Thoracic aorta (tissue), 2 donors: ENCODE measurements at regions not wholly inside any gene's neighbourhood (a gene's known extent, or its start where the extent isn't known, plus 50 kb on each side); places are given as distances from the start of the nearest gene placed in this dataset.

ENCODE experiments used
- ATAC-seq: fragments of 150-250 bp; one replicate; pipeline ENCODE4 v1.8.0; 2017; ENCODE audit warnings: low read depth; ENCODE audit not compliant: insufficient number of reproducible peaks, low FRiP score
- DNase-seq: peaks from one replicate; pipeline ENCODE4 v3.0.0-alpha.2; 2020; ENCODE audit warnings: low spot score
- H3K27ac ChIP-seq, 2 donors: fragments of 200-600 bp; sonication (generic); 1 replicate in 1 of 2; 2 replicates in 1 of 2; pipeline ENCODE4 v1.5.1; 2016; ENCODE audit warnings: mild to moderate bottlenecking in 2 of 2, moderate library complexity in 2 of 2
- H3K27me3 ChIP-seq: fragments of 200-600 bp; sonication (generic); replicated peaks from 2 replicates; pipeline ENCODE4 v1.6.0; 2016; ENCODE audit warnings: mild to moderate bottlenecking; ENCODE audit not compliant: insufficient read depth
- H3K36me3 ChIP-seq: fragments of 200-600 bp; sonication (generic); one replicate; pipeline ENCODE4 v1.5.1; 2016
- H3K4me1 ChIP-seq, 2 donors: fragments of 200-600 bp; sonication (generic); 1 replicate in 1 of 2; 2 replicates in 1 of 2; pipeline versions ENCODE4 v1.5.1 to v1.6.0; 2016; ENCODE audit warnings: low read depth in 2 of 2, mild to moderate bottlenecking in 1 of 2; ENCODE audit not compliant: control insufficient read depth in 1 of 2
- H3K4me3 ChIP-seq: fragments of 200-600 bp; sonication (generic); 2 replicates; pipeline ENCODE4 v1.5.1; 2016; ENCODE audit warnings: mild to moderate bottlenecking
- H3K9me3 ChIP-seq: fragments of 200-600 bp; sonication (generic); 2 replicates; pipeline ENCODE4 v1.5.1; 2016
- TF ChIP-seq, protein P1 (sequence below): fragments of 200-600 bp; sonication (generic); IDR thresholded peaks from one replicate; pipeline ENCODE4 v1.5.1; 2019; ENCODE audit warnings: antibody characterized with exemption

GRCh38 chr1:94642617-94643321, 101.2 kb upstream of the F3 start:
- no peak for ATAC-seq

DNA sequence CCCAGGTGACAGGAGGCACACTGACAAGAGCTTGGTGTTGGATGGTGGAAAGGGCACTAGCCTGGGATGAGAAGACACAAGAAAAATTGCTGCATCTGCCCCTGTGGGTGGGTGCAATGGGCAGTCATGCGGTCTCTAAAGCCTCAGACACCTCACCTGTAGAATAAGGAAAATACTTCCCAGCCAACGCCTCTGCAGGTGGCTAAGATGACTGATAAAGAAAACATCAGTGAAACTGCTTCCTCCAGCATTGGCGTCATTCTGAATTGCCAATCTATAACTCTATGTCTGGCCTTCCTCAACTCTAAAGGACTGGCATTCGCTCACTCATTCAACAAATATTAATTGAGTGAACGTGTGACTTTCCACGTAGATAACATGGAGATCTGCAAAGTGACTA, 100.4 kb upstream of the F3 start:
- no peak for ATAC-seq
- H3K4me1 ChIP-seq: peaks cover 0 to 7% of the 10 kb centered on the region in 2 donors
- H3K27me3 ChIP-seq: no peaks in the 10 kb centered on the region
- H3K36me3 ChIP-seq: no peaks in the 10 kb centered on the region
- TF ChIP-seq, protein P1, sequence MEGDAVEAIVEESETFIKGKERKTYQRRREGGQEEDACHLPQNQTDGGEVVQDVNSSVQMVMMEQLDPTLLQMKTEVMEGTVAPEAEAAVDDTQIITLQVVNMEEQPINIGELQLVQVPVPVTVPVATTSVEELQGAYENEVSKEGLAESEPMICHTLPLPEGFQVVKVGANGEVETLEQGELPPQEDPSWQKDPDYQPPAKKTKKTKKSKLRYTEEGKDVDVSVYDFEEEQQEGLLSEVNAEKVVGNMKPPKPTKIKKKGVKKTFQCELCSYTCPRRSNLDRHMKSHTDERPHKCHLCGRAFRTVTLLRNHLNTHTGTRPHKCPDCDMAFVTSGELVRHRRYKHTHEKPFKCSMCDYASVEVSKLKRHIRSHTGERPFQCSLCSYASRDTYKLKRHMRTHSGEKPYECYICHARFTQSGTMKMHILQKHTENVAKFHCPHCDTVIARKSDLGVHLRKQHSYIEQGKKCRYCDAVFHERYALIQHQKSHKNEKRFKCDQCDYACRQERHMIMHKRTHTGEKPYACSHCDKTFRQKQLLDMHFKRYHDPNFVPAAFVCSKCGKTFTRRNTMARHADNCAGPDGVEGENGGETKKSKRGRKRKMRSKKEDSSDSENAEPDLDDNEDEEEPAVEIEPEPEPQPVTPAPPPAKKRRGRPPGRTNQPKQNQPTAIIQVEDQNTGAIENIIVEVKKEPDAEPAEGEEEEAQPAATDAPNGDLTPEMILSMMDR: no peak
- H3K4me3 ChIP-seq: no peak overlapping the region
- no peak overlapping the region for H3K27ac ChIP-seq
- DNase-seq: no peak
- no peaks in the 10 kb centered on the region for H3K9me3 ChIP-seq

More at GRCh38 chr1:94642617-94643321, 101.2 kb upstream of the F3 start:
- Histone ChIP-seq H3K36me3 (no peaks in the 10 kb centered on the region), H3K27me3 (no peaks in the 10 kb centered on the region), H3K4me3 (no peak overlapping the region), H3K9me3 (no peaks in the 10 kb centered on the region), H3K4me1 (peaks cover 0 to 13% of the 10 kb centered on the region in 2 donors), H3K27ac (no peak overlapping the region)
- DNase-seq: no peak
- TF ChIP-seq, protein P1: no peak

DNA sequence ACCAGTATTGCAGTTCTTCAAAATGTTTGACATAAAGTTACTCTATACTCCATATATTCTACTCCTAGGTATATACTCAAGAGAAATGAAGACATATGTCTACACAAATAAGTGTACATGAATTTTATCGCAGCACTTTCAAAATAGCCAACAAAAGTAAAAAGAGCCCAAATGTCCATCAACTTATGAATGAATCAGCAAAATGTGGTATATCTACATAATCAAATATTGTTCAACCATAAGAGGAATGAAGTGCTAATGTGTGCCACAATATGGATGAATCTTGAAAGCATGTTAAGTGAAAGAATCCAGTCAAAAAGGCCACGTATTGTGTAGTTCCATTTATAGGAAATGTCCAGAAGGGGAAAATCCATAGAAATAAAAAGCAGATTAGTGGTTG, 98.6 kb upstream of the F3 start:
- Histone ChIP-seq H3K27ac (no peak overlapping the region), H3K4me3 (no peak overlapping the region), H3K36me3 (no peaks in the 10 kb centered on the region), H3K27me3 (no peaks in the 10 kb centered on the region), H3K9me3 (no peaks in the 10 kb centered on the region), H3K4me1 (peaks cover 0 to 7% of the 10 kb centered on the region in 2 donors)
- TF ChIP-seq, protein P1: no peak
- ATAC-seq (no peak), DNase-seq (no peak)

GRCh38 chr1:94637121-94637520, 95.6 kb upstream of the F3 start:
- no peaks in the 10 kb centered on the region for H3K9me3 ChIP-seq
- no peaks in the 10 kb centered on the region for H3K27me3 ChIP-seq
- no peaks in the 10 kb centered on the region for H3K36me3 ChIP-seq
- DNase-seq (no peak), ATAC-seq (no peak)
- peaks cover 0 to 8% of the 10 kb centered on the region in 2 donors for H3K4me1 ChIP-seq
- H3K4me3 ChIP-seq: no peak overlapping the region
- TF ChIP-seq, protein P1: no peak
- no peak overlapping the region for H3K27ac ChIP-seq

DNA sequence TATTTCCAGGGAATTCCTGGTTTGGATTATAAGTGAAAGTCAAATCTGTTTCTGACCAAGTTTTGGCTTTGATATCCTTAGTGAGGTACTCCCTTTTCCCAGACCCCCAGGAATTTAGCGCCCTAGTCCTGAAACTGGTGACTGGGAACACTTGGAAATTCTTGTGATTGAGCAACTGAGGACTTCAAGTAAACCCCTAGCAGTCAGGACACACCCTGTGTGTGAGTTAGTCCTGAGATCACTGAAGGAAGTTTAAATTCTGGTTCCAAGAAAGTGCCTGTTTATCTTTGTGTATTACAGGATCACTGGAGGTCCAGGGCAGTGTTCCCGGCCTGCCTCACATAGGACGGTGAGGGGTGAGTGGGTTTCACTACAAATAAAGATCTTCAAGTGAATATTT, 95.1 kb upstream of the F3 start:
- TF ChIP-seq, protein P1: no peak
- Histone ChIP-seq H3K36me3 (no peaks in the 10 kb centered on the region), H3K4me3 (no peak overlapping the region), H3K9me3 (no peaks in the 10 kb centered on the region), H3K4me1 (peaks cover 0 to 8% of the 10 kb centered on the region in 2 donors), H3K27me3 (no peaks in the 10 kb centered on the region), H3K27ac (no peak overlapping the region)
- DNase-seq: no peak
- no peak for ATAC-seq
